Kidney (tissue), 13 donors: ENCODE measurements at regions not wholly inside any gene's neighbourhood (a gene's known extent, or its start where the extent isn't known, plus 50 kb on each side); places are given as distances from the start of the nearest gene placed in this dataset.

Experiments
- DNase-seq, 5 donors: peaks; one replicate each; pipeline ENCODE4 v3.0.0-alpha.2; 2013 to 2020
- FAIRE-seq: peaks from 2 replicates; lab custom pipeline; 2012; peaks lifted over from hg19 to GRCh38; lab: Jason Lieb, UNC
- H3K27ac ChIP-seq, 2 donors: one replicate each; pipeline ENCODE4 v1.7.0; 2013; ENCODE audit warnings: low read depth in 2 of 2, low read length in 2 of 2, inconsistent platforms in 1 of 2
- H3K27me3 ChIP-seq: one replicate; pipeline ENCODE4 v1.7.1; 2013; ENCODE audit warnings: low read length, inconsistent platforms; ENCODE audit not compliant: control insufficient read depth, insufficient read depth
- H3K36me3 ChIP-seq, 3 donors: one replicate each; pipeline versions ENCODE4 v1.7.0 to v1.7.1; 2013; ENCODE audit warnings: low read length in 3 of 3, control low read depth in 1 of 3, inconsistent platforms in 1 of 3; ENCODE audit not compliant: insufficient read depth in 3 of 3, control insufficient read depth in 2 of 3
- H3K4me1 ChIP-seq, 3 donors: one replicate each; pipeline versions ENCODE4 v1.7.0 to v1.7.1; 2013; ENCODE audit warnings: low read length in 3 of 3, inconsistent platforms in 1 of 3, low read depth in 1 of 3; ENCODE audit not compliant: control insufficient read depth in 2 of 3, insufficient read depth in 2 of 3
- H3K4me3 ChIP-seq, 3 donors: one replicate each; pipeline versions ENCODE4 v1.7.0 to v1.8.1; 2013; ENCODE audit warnings: low read length in 3 of 3, control low read depth in 1 of 3, inconsistent platforms in 1 of 3
- H3K9ac ChIP-seq, 3 donors: one replicate each; pipeline versions ENCODE4 v1.7.0 to v1.7.1; 2013; ENCODE audit warnings: low read length in 3 of 3, control low read depth in 1 of 3, inconsistent platforms in 1 of 3
- H3K9me3 ChIP-seq, 3 donors: one replicate each; pipeline versions ENCODE4 v1.7.0 to v1.7.1; 2013; ENCODE audit warnings: low read length in 3 of 3, control low read depth in 1 of 3, inconsistent platforms in 1 of 3; ENCODE audit not compliant: control insufficient read depth in 2 of 3, insufficient read depth in 1 of 3
- intact Hi-C: fragments of 100-400 bp; cut with DNase I; formaldehyde crosslinking; loops from one replicate; pipeline ENCODE4 v1.11.1; 2022
- TF ChIP-seq, protein P1 (sequence below): IDR thresholded peaks from 3 replicates; pipeline ENCODE4 v1.5.1; 2012; ENCODE audit warnings: mild to moderate bottlenecking, moderate library complexity, borderline replicate concordance; ENCODE audit not compliant: insufficient read depth; ENCODE audit errors: extremely low read depth
- donor health status: control.
- donor health status: control.
- donor health status: control.
- donor health status: control.
- donor health status: control.
- donor health status: DM: yes; HTN: yes; CAD: no.
- donor health status: Normal renal cell carcinoma (clear cell type).

DNA sequence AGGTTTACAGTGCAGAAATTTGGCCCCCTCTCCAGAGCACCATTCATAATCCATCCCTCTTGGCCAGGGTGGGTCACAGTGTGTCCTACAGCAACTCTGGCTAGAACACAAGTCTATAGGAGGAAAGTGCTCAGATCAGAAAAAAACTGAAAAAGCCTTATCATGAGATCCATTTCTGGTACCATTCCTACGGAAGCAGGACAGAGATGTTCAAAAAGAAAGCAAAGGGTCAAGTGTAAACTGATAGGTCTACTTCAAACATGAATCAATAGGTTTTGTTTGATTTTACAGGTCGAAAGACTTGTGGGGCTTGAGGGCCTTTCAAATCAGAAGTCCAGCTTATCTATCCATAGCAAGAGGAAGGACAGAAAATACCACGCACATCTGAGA is 326.4 kb downstream of the SOX9 start:
- DNase-seq: no peak
- intact Hi-C loops: no loop called here
- TF ChIP-seq, protein P1, sequence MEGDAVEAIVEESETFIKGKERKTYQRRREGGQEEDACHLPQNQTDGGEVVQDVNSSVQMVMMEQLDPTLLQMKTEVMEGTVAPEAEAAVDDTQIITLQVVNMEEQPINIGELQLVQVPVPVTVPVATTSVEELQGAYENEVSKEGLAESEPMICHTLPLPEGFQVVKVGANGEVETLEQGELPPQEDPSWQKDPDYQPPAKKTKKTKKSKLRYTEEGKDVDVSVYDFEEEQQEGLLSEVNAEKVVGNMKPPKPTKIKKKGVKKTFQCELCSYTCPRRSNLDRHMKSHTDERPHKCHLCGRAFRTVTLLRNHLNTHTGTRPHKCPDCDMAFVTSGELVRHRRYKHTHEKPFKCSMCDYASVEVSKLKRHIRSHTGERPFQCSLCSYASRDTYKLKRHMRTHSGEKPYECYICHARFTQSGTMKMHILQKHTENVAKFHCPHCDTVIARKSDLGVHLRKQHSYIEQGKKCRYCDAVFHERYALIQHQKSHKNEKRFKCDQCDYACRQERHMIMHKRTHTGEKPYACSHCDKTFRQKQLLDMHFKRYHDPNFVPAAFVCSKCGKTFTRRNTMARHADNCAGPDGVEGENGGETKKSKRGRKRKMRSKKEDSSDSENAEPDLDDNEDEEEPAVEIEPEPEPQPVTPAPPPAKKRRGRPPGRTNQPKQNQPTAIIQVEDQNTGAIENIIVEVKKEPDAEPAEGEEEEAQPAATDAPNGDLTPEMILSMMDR: no peak
- no peaks in the 10 kb centered on the region for H3K27me3 ChIP-seq
- H3K9me3 ChIP-seq: no peaks in the 10 kb centered on the region
- H3K27ac ChIP-seq: no peak overlapping the region
- no peaks in the 10 kb centered on the region for H3K4me1 ChIP-seq
- H3K36me3 ChIP-seq: no peaks in the 10 kb centered on the region
- no peak overlapping the region for H3K9ac ChIP-seq
- H3K4me3 ChIP-seq: no peak overlapping the region
- FAIRE-seq: no peak

DNA sequence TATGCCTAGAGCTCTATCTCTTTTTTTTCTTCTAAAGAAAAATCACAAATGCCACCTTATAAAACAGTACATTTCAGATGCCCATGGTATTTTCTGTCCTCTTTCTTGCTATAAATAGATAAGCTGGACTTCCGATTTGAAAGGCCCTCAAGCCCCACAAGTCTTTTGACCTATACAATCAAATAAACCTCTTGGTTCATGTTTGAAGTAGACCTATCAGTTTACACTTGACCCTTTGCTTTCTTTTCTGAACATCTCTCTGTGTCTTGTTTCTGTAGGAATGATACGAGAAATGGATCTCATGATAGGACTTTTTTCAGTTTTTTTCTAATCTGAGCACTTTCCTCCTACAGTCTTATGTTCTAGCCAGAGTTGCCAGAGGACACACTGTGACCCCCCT is 327.2 kb downstream of the SOX9 start:
- DNase-seq (no peak), FAIRE-seq (no peak)
- intact Hi-C loops: no loop called here
- no peaks in the 10 kb centered on the region for H3K36me3 ChIP-seq
- H3K27ac ChIP-seq: no peak overlapping the region
- no peaks in the 10 kb centered on the region for H3K9me3 ChIP-seq
- no peak overlapping the region for H3K4me3 ChIP-seq
- TF ChIP-seq, protein P1: no peak
- H3K4me1 ChIP-seq: no peaks in the 10 kb centered on the region
- H3K9ac ChIP-seq: no peak overlapping the region
- no peaks in the 10 kb centered on the region for H3K27me3 ChIP-seq

DNA sequence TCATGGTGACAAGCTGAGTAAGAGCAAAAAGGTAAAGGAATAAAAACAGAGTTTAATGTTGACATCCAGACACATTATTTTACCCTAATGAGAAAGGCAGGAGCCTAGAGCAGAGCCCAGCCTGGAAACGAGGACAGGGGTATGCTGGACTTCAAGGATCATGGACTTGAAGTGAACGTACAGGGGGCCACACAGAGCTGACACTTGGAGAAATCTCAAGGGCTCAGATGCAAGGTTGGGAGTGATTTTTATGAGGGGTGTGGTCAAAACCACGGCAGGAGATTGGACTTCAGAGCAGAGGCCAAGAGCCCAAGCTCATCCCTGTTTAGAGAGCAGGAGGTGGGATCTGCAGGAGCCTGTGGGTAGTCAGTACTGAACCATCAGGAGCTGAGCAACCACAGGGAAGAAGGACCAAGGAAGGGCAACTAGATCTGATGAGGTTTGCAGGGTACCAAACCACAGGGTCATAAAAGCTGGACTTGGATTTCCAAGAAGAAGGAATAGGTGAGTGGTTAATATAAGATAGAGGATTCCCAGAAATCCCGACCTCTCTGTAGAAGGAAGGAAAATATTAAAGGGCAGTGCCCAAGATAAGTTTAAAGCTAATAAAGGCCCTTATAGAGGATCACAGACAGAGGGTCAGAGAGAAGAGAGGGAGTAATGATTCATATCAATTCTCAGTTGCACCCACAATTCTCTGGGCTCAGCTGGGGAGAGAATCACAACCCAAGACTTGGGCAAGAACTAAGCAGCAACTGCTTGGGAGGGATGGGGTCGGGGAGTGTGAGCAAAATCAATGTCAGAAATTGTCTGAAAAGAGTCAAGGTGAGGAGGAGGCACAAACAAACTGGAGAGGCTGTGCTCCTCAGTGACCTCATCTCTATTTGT is 331.7 kb downstream of the SOX9 start:
- intact Hi-C loops: no loop called here
- Histone ChIP-seq H3K36me3 (no peaks in the 10 kb centered on the region), H3K4me3 (no peak overlapping the region), H3K9me3 (no peaks in the 10 kb centered on the region), H3K27me3 (no peaks in the 10 kb centered on the region), H3K27ac (no peak overlapping the region), H3K9ac (no peak overlapping the region), H3K4me1 (no peaks in the 10 kb centered on the region)
- FAIRE-seq: no peak
- no peak for DNase-seq
- TF ChIP-seq, protein P1: no peak
